ENCODE measurements at regions not wholly inside any gene's neighbourhood (a gene's known extent, or its start where the extent isn't known, plus 50 kb on each side); places are given as distances from the start of the nearest gene placed in this dataset.

- no peak overlapping the region for H3K4me3 ChIP-seq
These were observed 97.0 kb upstream of the CHODL start for GRCh38 chr21:18147678-18148077.

GRCh38 chr21:18146820-18147219 is 97.8 kb upstream of the CHODL start:
- Histone ChIP-seq H3K27ac (no peak overlapping the region), H3K4me1 (no peaks in the 10 kb centered on the region), H3K27me3 (no peaks in the 10 kb centered on the region), H3K4me3 (no peak overlapping the region), H3K36me3 (no peaks in the 10 kb centered on the region), H3K9me3 (no peaks in the 10 kb centered on the region)
- DNase-seq (ENCODE audit: low spot score in 2 of 2) = no peak
- TF ChIP-seq POLR2A (IDR thresholded peaks at IDR 0.05) (no peak), EP300 (IDR thresholded peaks at IDR 0.05) (no peak), CTCF (IDR thresholded peaks at IDR 0.05) (no peak)

More at GRCh38 chr21:18147678-18148077, 97.0 kb upstream of the CHODL start:
- H3K4me1 ChIP-seq = no peaks in the 10 kb centered on the region
- no peak overlapping the region for H3K27ac ChIP-seq
- no peak for TF ChIP-seq EP300 (IDR thresholded peaks at IDR 0.05)
- no peak for TF ChIP-seq CTCF (IDR thresholded peaks at IDR 0.05)
- TF ChIP-seq POLR2A (IDR thresholded peaks at IDR 0.05) = no peak
- H3K36me3 ChIP-seq = no peaks in the 10 kb centered on the region
- WGBS, 2 donors = 71 to 80% methylated on average over 3 of the region's 3 CpGs
- H3K27me3 ChIP-seq = no peaks in the 10 kb centered on the region
- DNase-seq (ENCODE audit: low spot score in 2 of 2) = no peak
- no peaks in the 10 kb centered on the region for H3K9me3 ChIP-seq

GRCh38 chr21:18144339-18144738 is 100.3 kb upstream of the CHODL start:
- no peak for TF ChIP-seq POLR2A (IDR thresholded peaks at IDR 0.05)
- no peak for TF ChIP-seq CTCF (IDR thresholded peaks at IDR 0.05)
- TF ChIP-seq EP300 (IDR thresholded peaks at IDR 0.05) = no peak
- Histone ChIP-seq H3K4me3 (no peak overlapping the region), H3K9me3 (no peaks in the 10 kb centered on the region), H3K27me3 (no peaks in the 10 kb centered on the region), H3K36me3 (no peaks in the 10 kb centered on the region), H3K4me1 (no peaks in the 10 kb centered on the region), H3K27ac (no peak overlapping the region)
- WGBS, 2 donors = 81 to 90% methylated on average over 3 of the region's 3 CpGs
- DNase-seq (ENCODE audit: low spot score in 2 of 2) = no peak

GRCh38 chr21:18142655-18143054 is 102.0 kb upstream of the CHODL start:
- no peaks in the 10 kb centered on the region for H3K27me3 ChIP-seq
- no peak overlapping the region for H3K27ac ChIP-seq
- no peaks in the 10 kb centered on the region for H3K4me1 ChIP-seq
- no peaks in the 10 kb centered on the region for H3K9me3 ChIP-seq
- TF ChIP-seq EP300 (IDR thresholded peaks at IDR 0.05) (no peak), CTCF (IDR thresholded peaks at IDR 0.05) (no peak)
- DNase-seq (ENCODE audit: low spot score in 2 of 2) = no peak
- H3K36me3 ChIP-seq = no peaks in the 10 kb centered on the region
- no peak overlapping the region for H3K4me3 ChIP-seq

- no peaks in the 10 kb centered on the region for H3K36me3 ChIP-seq
These were observed 106.1 kb upstream of the CHODL start for GRCh38 chr21:18138507-18138906.

More at GRCh38 chr21:18138507-18138906, 106.1 kb upstream of the CHODL start:
- H3K27ac ChIP-seq = no peak overlapping the region
- TF ChIP-seq CTCF (IDR thresholded peaks at IDR 0.05) = no peak
- no peaks in the 10 kb centered on the region for H3K9me3 ChIP-seq
- H3K27me3 ChIP-seq = no peaks in the 10 kb centered on the region
- no peak for DNase-seq (ENCODE audit: low spot score in 2 of 2)
- no peaks in the 10 kb centered on the region for H3K4me1 ChIP-seq
- WGBS, 2 donors = 12 to 22% methylated on average over 3 of the region's 3 CpGs
- no peak overlapping the region for H3K4me3 ChIP-seq
